ENCODE measurements at regions not wholly inside any gene's neighbourhood (a gene's known extent, or its start where the extent isn't known, plus 50 kb on each side); places are given as distances from the start of the nearest gene placed in this dataset.
"Not testable (repeated sequence)": the region's sequence is repeated elsewhere in the genome, so short reads cannot be mapped to it uniquely, and the experiment has no call there.

- not testable (repeated sequence) for DNase-seq; H3K27ac Mint-ChIP-seq; H3K4me1 Mint-ChIP-seq (ENCODE audit: low read depth); H3K36me3 Mint-ChIP-seq (ENCODE audit: low read depth); H3K4me3 Mint-ChIP-seq; H3K9me3 Mint-ChIP-seq; H3K27me3 Mint-ChIP-seq
Observed at GRCh38 chr21:13896596-13897247, 287.1 kb downstream of the POTED start.

- not testable (repeated sequence) for H3K4me3 Mint-ChIP-seq; H3K36me3 Mint-ChIP-seq (ENCODE audit: low read depth); H3K27ac Mint-ChIP-seq; DNase-seq; H3K4me1 Mint-ChIP-seq (ENCODE audit: low read depth); H3K27me3 Mint-ChIP-seq; H3K9me3 Mint-ChIP-seq
Observed at GRCh38 chr21:13893617-13894016, 284.0 kb downstream of the POTED start.

GRCh38 chr21:13893025-13893424, 283.4 kb downstream of the POTED start:
- DNase-seq; H3K4me3 Mint-ChIP-seq; H3K27ac Mint-ChIP-seq; H3K9me3 Mint-ChIP-seq; H3K36me3 Mint-ChIP-seq (ENCODE audit: low read depth); H3K27me3 Mint-ChIP-seq; H3K4me1 Mint-ChIP-seq (ENCODE audit: low read depth): not testable (repeated sequence)

GRCh38 chr21:13892146-13892751, 282.7 kb downstream of the POTED start:
- H3K27me3 Mint-ChIP-seq; DNase-seq; H3K9me3 Mint-ChIP-seq; H3K4me1 Mint-ChIP-seq (ENCODE audit: low read depth); H3K36me3 Mint-ChIP-seq (ENCODE audit: low read depth); H3K4me3 Mint-ChIP-seq; H3K27ac Mint-ChIP-seq: not testable (repeated sequence)

GRCh38 chr21:13889176-13889575, 279.6 kb downstream of the POTED start:
- H3K27me3 Mint-ChIP-seq, H3K27ac Mint-ChIP-seq: not testable (repeated sequence)

GRCh38 chr21:13883641-13884395, 274.2 kb downstream of the POTED start:
- not testable (repeated sequence) for H3K27ac Mint-ChIP-seq; H3K9me3 Mint-ChIP-seq; H3K4me3 Mint-ChIP-seq; H3K36me3 Mint-ChIP-seq (ENCODE audit: low read depth); DNase-seq; H3K27me3 Mint-ChIP-seq; H3K4me1 Mint-ChIP-seq (ENCODE audit: low read depth)

More at GRCh38 chr21:13889176-13889575, 279.6 kb downstream of the POTED start:
- H3K9me3 Mint-ChIP-seq; DNase-seq; H3K4me1 Mint-ChIP-seq (ENCODE audit: low read depth); H3K36me3 Mint-ChIP-seq (ENCODE audit: low read depth); H3K4me3 Mint-ChIP-seq: not testable (repeated sequence)

GRCh38 chr21:13877503-13877902, 267.9 kb downstream of the POTED start:
- not testable (repeated sequence) for H3K9me3 Mint-ChIP-seq; H3K36me3 Mint-ChIP-seq (ENCODE audit: low read depth); H3K4me1 Mint-ChIP-seq (ENCODE audit: low read depth); H3K27ac Mint-ChIP-seq; DNase-seq; H3K27me3 Mint-ChIP-seq; H3K4me3 Mint-ChIP-seq

- not testable (repeated sequence) for H3K9me3 Mint-ChIP-seq; H3K36me3 Mint-ChIP-seq (ENCODE audit: low read depth); H3K4me3 Mint-ChIP-seq; H3K27me3 Mint-ChIP-seq; H3K27ac Mint-ChIP-seq; DNase-seq; H3K4me1 Mint-ChIP-seq (ENCODE audit: low read depth)
Observed at GRCh38 chr21:13876999-13877398, 267.4 kb downstream of the POTED start.

- H3K9me3 Mint-ChIP-seq; DNase-seq; H3K36me3 Mint-ChIP-seq (ENCODE audit: low read depth); H3K4me1 Mint-ChIP-seq (ENCODE audit: low read depth); H3K4me3 Mint-ChIP-seq; H3K27ac Mint-ChIP-seq; H3K27me3 Mint-ChIP-seq: not testable (repeated sequence)
Observed at GRCh38 chr21:13874001-13874400, 264.4 kb downstream of the POTED start.

GRCh38 chr21:13854638-13855037, 245.1 kb downstream of the POTED start:
- no peaks in the 10 kb centered on the region for H3K4me1 Mint-ChIP-seq (ENCODE audit: low read depth)
- no peak overlapping the region for H3K27ac Mint-ChIP-seq
- DNase-seq: no peak
- H3K36me3 Mint-ChIP-seq (ENCODE audit: low read depth): no peaks in the 10 kb centered on the region
- no peak overlapping the region for H3K4me3 Mint-ChIP-seq
- H3K9me3 Mint-ChIP-seq: no peaks in the 10 kb centered on the region
- H3K27me3 Mint-ChIP-seq: no peaks in the 10 kb centered on the region

- H3K27ac Mint-ChIP-seq, H3K9me3 Mint-ChIP-seq: not testable (repeated sequence)
Observed at GRCh38 chr21:13850808-13851207, 241.2 kb downstream of the POTED start.

GRCh38 chr21:13849489-13849888, 239.9 kb downstream of the POTED start:
- H3K9me3 Mint-ChIP-seq; H3K27ac Mint-ChIP-seq; H3K4me1 Mint-ChIP-seq (ENCODE audit: low read depth); H3K4me3 Mint-ChIP-seq; H3K36me3 Mint-ChIP-seq (ENCODE audit: low read depth); DNase-seq; H3K27me3 Mint-ChIP-seq: not testable (repeated sequence)

More at GRCh38 chr21:13850808-13851207, 241.2 kb downstream of the POTED start:
- not testable (repeated sequence) for H3K4me1 Mint-ChIP-seq (ENCODE audit: low read depth); H3K4me3 Mint-ChIP-seq; DNase-seq; H3K27me3 Mint-ChIP-seq; H3K36me3 Mint-ChIP-seq (ENCODE audit: low read depth)

- DNase-seq; H3K36me3 Mint-ChIP-seq (ENCODE audit: low read depth); H3K27me3 Mint-ChIP-seq; H3K4me1 Mint-ChIP-seq (ENCODE audit: low read depth); H3K9me3 Mint-ChIP-seq; H3K27ac Mint-ChIP-seq; H3K4me3 Mint-ChIP-seq: not testable (repeated sequence)
Observed at GRCh38 chr21:13846718-13847117, 237.1 kb downstream of the POTED start.

- H3K4me1 Mint-ChIP-seq (ENCODE audit: low read depth): not testable (repeated sequence)
Observed at GRCh38 chr21:13844574-13844973, 235.0 kb downstream of the POTED start.

GRCh38 chr21:13843081-13843480, 233.5 kb downstream of the POTED start:
- not testable (repeated sequence) for DNase-seq; H3K9me3 Mint-ChIP-seq; H3K36me3 Mint-ChIP-seq (ENCODE audit: low read depth); H3K27ac Mint-ChIP-seq; H3K27me3 Mint-ChIP-seq; H3K4me1 Mint-ChIP-seq (ENCODE audit: low read depth); H3K4me3 Mint-ChIP-seq

More at GRCh38 chr21:13844574-13844973, 235.0 kb downstream of the POTED start:
- H3K27me3 Mint-ChIP-seq; DNase-seq; H3K36me3 Mint-ChIP-seq (ENCODE audit: low read depth); H3K9me3 Mint-ChIP-seq; H3K4me3 Mint-ChIP-seq; H3K27ac Mint-ChIP-seq: not testable (repeated sequence)
